Left colon (tissue), 2 donors: ENCODE measurements at regions not wholly inside any gene's neighbourhood (a gene's known extent, or its start where the extent isn't known, plus 50 kb on each side); places are given as distances from the start of the nearest gene placed in this dataset.

ENCODE experiments used
- ATAC-seq: fragments of 200-7000 bp; cut with Tn5 transposase; one replicate; pipeline ENCODE4 v1.9.1; 2020; ENCODE audit warnings: mild to moderate bottlenecking, moderate library complexity
- DNase-seq, 2 donors: peaks; one replicate each; pipeline ENCODE4 v3.0.0-alpha.2; 2020
- intact Hi-C, 2 donors: fragments of 100-400 bp; cut with DNase I in 1 of 2; cut with micrococcal nuclease in 1 of 2; formaldehyde crosslinking; loops; one replicate each; pipeline versions ENCODE4 v1.11.2 to v1.14.0; 2022; cut with DNase I, micrococcal nuclease
- donor health status: DM: no; HTN: no; CAD: no.
- donor health status: DM: yes; HTN: yes; CAD: no.

GRCh38 chr10:42980553-42981357, 96.1 kb upstream of the RET start:
- DNase-seq (peak in 1 of 2 donors; percentile 4), ATAC-seq (no peak)
- intact Hi-C loops, result no loop called here

GRCh38 chr10:42981358-42982236, 95.3 kb upstream of the RET start:
- intact Hi-C loops, result no loop called here

DNA sequence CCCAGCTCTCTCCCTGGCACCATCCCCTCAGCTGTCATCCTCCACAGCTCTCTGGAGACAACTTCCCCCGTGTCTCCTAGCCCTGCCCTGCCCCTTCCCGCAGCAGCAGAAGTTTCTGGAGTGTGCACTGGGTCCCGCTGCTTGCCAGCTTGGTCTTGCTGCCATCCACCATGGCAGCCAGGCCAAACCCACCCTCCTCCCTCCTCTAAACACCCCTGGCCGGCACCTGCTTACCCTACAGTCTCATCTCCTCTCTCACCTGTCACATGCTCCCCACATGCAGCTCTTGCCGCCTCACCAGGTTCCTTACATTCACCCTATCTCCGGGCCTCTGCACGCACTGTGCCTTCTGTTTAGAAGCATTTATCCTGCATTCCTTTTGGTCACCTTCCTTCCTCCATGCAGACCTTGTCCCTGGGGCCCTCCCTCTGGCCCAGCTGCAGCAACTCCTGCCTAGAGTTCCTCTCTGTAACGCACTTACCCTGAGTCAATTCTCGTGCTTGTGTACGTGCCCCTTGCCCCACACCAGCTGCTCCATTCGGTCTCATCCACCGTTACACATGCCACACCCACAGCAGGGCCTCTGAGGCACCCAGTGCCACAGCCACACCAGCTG, 93.9 kb upstream of the RET start:
- ATAC-seq, result no peak

More at GRCh38 chr10:42981358-42982236, 95.3 kb upstream of the RET start:
- ATAC-seq, result no peak
- DNase-seq, result peak in 1 of 2 donors; percentile 23

GRCh38 chr10:42983591-42983990, 93.3 kb upstream of the RET start:
- peak in 1 of 2 donors; percentile 11 for DNase-seq
- intact Hi-C loops, result no loop called here

More for the DNA sequence above, 93.9 kb upstream of the RET start:
- DNase-seq, result peak in 1 of 2 donors; percentile 7
- intact Hi-C loops, result no loop called here

DNA sequence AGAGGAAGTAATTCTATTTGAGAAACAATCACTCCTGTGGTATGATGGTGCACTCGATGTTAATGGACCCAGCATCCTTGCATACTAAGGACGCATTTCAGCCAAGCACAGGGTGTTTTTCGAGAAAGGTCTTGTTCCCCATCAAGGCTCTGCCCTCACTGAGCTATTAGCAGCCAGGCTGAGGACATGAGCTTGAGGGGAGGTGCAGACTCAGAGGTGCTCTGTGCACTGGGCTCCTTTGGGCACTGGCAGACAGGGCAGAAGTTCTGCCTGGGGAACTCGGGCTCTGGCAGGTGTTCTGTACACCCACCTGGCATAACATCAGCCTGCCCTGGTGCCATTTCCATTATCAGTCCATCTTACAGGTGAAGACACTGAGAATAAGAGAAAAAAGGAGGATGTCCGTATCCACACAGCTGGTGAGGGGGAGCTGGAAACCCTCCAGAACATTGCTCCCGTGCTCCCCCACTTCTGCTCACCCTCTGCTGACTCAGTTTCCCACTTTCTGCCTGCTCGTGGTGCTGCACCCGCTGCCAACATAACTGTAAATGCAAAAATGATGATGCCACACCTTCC, 92.7 kb upstream of the RET start:
- ATAC-seq (no peak), DNase-seq (peak in 1 of 2 donors; percentile 4)
- intact Hi-C loops, result no loop called here

More at GRCh38 chr10:42983591-42983990, 93.3 kb upstream of the RET start:
- no peak for ATAC-seq

- intact Hi-C loops, result no loop called here
- ATAC-seq (no peak), DNase-seq (peak in 1 of 2 donors; percentile 18)
Observed at GRCh38 chr10:42984761-42985325, 92.0 kb upstream of the RET start.

GRCh38 chr10:42985436-42986316, 91.2 kb upstream of the RET start:
- DNase-seq (peak in 1 of 2 donors; percentile 17), ATAC-seq (no peak)
- intact Hi-C loops, result no loop called here

- intact Hi-C loops, result no loop called here
- ATAC-seq, result no peak
- no peak for DNase-seq
Observed at GRCh38 chr10:42986633-42987032, 90.2 kb upstream of the RET start.

DNA sequence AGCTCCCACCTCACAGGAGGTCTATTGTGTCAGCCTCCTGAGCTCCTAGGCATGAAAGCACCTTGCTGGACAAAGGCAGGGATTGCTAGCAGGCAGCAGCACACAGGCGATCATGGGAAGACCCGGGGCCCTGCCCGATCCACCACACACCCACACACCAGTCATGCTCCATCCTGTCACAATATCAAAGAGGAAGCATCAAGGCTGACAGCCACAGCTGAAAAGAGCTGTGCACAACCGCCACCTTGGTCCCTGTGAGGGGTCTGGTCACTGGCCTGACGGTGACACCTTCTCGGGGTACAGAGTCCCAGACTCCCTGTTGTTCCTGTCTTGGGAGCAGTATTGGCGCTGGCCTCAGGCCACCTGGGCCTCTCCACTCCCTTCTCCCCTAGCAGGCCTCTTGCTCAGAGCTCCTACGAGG, 89.7 kb upstream of the RET start:
- ATAC-seq (no peak), DNase-seq (no peak)
- intact Hi-C loops, result no loop called here

- no peak for DNase-seq
- intact Hi-C loops, result no loop called here
- ATAC-seq, result no peak
Observed at GRCh38 chr10:42987575-42987974, 89.3 kb upstream of the RET start.

- no peak for DNase-seq
- intact Hi-C loops, result no loop called here
Observed at GRCh38 chr10:42988069-42988468, 88.8 kb upstream of the RET start.

GRCh38 chr10:42988517-42989395, 88.1 kb upstream of the RET start:
- DNase-seq, result peak in 1 of 2 donors; percentile 21
- intact Hi-C loops, result no loop called here
- ATAC-seq, result no peak

More at GRCh38 chr10:42988069-42988468, 88.8 kb upstream of the RET start:
- no peak for ATAC-seq

DNA sequence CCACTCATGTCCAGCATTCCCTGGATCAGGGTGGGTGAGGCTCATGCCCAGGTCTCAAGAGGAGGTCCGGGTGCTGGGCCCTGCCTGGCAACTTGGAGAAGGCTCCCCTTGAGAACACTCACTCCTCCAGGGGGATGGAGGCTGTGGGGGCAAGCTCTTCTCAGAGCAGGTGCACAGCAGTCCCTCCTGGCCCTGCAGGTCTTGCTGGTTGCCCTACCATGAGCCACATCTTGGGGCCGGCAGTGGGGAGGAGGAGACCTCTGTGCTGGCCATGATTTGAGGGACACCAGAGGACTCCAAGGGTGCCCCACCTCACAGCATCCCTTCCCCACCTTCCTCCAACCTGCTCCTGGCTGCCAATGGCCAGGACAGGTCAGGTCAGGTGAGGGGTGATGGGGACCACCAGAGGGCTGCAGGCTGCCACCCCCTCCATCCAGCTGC, 87.4 kb upstream of the RET start:
- DNase-seq (no peak), ATAC-seq (no peak)
- intact Hi-C loops, result no loop called here

DNA sequence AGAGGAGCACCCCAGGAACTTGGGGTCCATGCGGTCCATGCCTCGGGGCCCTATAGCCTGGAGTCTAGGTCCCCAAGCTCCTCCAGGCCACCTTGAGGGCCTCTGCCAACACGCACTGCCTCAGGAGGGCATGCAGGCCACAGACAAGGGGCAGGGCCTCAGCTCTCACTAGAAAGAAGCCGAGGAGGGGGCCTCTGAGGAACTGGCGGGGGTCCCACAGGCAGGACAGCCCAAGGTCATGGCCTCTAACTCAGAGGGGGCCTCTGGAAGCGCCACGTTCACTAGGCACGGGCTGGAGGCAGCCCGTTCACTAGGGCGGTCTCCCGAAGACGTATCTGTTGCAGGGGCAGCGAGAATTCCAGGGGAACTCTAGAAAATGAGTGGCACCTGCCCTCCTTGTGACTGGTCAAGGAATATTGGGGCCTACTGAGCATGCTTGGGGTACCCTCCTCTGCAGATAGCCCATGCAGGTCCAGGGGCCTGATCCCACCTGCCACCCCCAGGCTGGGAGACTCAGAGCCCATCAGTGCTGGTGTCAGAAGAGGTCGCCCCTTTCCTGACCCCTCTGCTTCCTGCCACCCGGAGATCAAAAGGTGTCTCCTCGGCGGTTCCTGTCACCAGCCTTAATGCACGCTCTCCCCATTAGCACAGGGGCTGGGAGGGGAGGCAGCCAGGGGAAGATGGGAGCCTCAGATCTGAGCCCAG, 86.7 kb upstream of the RET start:
- intact Hi-C loops, result no loop called here
- DNase-seq, result peak in 1 of 2 donors; percentile 20
- ATAC-seq, result no peak

GRCh38 chr10:42990721-42991441, 86.0 kb upstream of the RET start:
- DNase-seq (no peak), ATAC-seq (no peak)
- intact Hi-C loops, result no loop called here
